ENCODE measurements at regions not wholly inside any gene's neighbourhood (a gene's known extent, or its start where the extent isn't known, plus 50 kb on each side); places are given as distances from the start of the nearest gene placed in this dataset.

GRCh38 chr2:137729305-137729704 lies 235.0 kb upstream of the HNMT start:
- DNase-seq = no peak

- no peak for DNase-seq
These were observed 226.7 kb upstream of the HNMT start for GRCh38 chr2:137737559-137737958.

DNA sequence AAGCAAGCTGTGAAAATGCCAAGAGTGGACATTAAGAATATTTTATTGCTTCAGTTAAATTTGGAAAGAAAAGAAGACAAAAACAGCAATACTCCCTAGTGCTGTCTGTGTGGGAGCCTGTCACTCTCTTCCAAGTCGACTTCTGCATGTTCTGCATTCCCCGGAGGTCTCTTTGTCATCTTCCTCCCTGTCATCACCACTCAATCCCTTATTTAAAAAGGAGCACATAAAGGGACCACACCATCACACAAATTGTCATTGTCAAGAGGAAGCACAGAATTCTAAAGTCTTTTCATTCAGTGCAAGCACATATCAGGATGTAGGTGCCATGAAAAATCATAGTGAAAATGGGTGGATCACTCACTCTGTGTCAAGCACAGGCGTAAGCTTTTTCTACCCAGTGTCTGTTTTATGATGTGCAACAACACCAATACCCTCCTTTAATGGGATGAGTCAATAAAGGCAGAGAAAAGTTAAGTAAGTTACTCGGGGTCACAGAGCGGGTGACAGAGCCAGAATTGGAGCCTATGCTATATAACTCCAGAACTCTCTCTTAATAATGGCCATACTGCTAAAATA lies 222.4 kb upstream of the HNMT start:
- no peak for DNase-seq

DNA sequence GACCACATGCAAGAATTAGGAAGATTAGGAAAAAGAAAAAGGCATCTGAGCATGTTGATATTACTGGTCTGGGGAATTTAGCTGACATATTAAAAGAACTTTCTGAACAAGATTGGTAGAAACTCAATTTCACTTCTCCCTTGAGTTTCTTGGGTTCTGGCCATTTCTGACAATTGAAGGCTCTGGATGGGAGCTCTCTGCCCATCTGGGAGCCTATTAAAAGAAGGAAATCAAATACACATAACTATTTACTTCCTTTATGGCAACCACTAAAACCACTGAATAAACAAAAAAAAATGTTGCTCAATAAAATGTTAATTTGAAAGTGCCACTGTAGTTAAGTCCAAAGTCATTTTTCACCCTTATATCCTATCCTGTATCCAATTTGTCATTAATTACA lies 216.8 kb upstream of the HNMT start:
- no peak for DNase-seq

GRCh38 chr2:137748533-137748932 lies 215.7 kb upstream of the HNMT start:
- DNase-seq = no peak

DNA sequence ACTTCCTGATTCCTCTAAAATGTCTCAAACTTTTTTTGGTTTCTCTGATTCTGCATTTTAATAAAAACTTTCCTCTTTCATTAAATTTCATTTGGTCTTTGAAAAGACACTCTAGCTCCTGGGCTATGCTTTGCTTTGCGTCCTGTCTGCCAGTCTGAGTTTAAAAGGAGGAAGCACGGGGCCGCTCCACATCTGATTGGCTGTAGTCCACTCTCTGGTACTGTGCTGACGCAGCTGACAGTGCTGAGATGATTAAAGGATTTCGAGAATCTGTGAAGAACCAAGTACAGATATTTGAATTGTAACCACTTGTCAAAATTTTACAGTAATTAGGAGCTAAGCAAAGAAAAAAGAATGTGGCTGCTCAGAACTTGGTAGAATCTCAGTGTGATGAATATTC lies 199.6 kb upstream of the HNMT start:
- DNase-seq = no peak

DNA sequence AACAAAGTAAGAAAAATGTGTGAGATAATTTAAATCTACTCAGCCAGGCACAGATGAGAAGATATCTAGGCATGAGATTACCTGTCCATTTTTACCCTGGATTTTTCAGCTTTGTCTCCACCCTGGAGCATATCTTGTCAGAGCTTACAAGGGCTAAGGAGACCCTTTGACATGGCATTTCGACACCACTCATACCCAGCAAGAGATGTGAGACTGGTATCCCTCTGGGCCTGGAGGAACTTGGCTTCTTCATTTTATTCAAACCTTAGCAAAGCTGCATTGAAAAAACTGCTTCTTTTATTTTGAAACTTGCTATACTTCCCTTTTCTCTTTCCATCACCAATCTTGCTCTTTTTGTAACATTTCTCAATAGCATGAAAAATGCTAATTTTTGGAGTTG lies 194.9 kb upstream of the HNMT start:
- DNase-seq = no peak

DNA sequence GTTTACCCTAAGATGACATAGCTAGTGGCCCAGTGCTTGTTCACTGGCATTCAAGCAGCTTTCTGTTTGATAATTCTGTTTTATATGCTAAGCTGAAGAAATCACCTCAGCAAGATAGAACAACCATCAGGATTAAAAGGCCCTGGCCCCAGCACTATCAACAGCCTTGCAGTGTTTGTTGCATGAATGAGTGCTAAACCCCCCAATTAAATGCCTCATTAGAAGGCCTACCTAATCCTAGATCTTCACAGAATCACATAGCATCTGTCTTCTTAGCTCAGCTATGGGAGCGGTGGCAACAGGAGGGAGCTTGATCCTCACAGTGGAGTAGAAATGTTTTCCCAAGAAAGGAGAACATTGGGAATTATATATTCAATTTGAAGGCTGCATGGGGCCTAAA lies 194.1 kb upstream of the HNMT start:
- DNase-seq = no peak

GRCh38 chr2:137771064-137771463 lies 193.2 kb upstream of the HNMT start:
- DNase-seq = no peak

- no peak for DNase-seq
These were observed 191.8 kb upstream of the HNMT start for GRCh38 chr2:137772451-137772850.

- no peak for DNase-seq
These were observed 188.7 kb upstream of the HNMT start for GRCh38 chr2:137775529-137775928.

DNA sequence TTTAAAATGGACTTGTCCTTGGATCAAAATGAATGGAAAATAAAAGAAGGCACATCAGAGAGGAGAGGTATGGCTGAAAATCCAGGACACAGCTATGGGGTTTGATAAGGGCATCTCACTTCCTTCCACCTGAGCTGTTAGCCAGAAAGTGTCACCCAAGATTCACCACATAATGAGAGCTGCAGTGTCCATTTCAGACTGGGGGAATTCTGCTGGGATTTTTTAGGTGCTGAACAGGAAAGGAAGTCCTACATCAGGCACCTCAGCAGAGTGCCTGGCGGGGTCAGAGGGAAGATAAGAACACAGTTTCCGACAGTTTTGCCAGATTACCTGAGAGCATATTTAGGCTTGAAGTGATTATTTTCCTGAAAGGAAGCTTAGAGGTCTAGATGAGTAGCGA lies 187.6 kb upstream of the HNMT start:
- no peak for DNase-seq

DNA sequence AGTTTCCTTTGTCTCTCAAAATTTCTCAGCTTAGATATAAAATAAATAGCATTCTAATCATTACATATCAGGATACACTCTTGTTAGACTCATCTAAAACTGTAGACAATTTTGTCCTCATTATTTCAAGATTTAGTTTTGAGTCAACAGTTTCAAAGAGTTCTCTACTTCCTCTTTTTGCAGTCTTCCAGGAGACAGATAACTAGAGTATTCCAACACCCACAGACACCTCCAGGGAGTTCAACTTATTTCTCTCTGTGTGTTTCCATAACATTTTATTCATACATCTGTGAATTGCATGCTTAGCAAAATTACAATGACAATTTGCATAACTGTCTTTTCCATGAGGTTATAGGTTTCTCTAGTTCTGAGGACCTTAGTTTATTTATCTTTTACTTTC lies 166.6 kb upstream of the HNMT start:
- DNase-seq = no peak

- no peak for DNase-seq
These were observed 164.7 kb upstream of the HNMT start for GRCh38 chr2:137799600-137799999.

GRCh38 chr2:137800386-137800785 lies 163.9 kb upstream of the HNMT start:
- DNase-seq = no peak

DNA sequence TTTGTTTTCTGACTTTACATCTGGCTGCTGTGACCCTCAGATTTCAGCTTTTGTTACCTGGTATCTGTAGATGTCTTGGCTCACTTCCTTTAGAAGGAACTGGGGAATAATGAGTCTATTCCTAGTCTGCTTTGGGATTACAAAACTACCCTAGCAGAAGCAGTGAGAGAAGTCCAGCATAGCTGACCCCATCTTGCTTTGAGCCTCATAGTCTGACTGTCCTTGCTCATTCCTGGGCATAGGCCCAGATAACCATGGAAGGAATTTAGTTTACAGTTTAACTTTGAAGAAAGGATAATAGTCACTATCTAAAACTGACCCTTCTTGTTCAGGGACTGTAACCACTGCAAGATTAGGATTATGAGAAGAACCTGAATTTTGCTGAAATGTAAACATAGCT lies 163.0 kb upstream of the HNMT start:
- no peak for DNase-seq

- no peak for DNase-seq
These were observed 162.2 kb upstream of the HNMT start for GRCh38 chr2:137802038-137802437.

- no peak for DNase-seq
These were observed 158.0 kb upstream of the HNMT start for GRCh38 chr2:137806068-137806805.

- DNase-seq = no peak
These were observed 155.0 kb upstream of the HNMT start for GRCh38 chr2:137809252-137809651.

- no peak for DNase-seq
These were observed 154.4 kb upstream of the HNMT start for GRCh38 chr2:137809837-137810236.

GRCh38 chr2:137812517-137812916 lies 151.8 kb upstream of the HNMT start:
- DNase-seq = no peak

DNA sequence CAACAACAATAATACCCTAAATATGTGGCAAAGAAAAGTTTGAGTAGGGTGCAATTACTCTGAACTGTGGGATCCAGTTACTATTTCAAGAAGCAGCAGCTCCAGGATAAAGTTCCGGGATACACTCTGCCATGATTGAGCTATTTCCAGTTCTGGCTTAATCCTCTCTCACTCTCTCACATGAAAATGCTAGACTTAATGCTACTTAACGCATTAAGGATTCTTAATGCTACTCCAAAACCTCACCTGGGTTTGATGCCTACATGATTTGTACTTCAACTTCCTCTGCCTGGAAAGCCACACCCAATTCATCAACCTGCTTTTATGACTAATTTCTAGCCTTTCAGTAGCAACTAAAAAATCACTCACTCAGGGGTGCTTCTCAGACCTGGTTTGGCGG lies 151.1 kb upstream of the HNMT start:
- DNase-seq = no peak

DNA sequence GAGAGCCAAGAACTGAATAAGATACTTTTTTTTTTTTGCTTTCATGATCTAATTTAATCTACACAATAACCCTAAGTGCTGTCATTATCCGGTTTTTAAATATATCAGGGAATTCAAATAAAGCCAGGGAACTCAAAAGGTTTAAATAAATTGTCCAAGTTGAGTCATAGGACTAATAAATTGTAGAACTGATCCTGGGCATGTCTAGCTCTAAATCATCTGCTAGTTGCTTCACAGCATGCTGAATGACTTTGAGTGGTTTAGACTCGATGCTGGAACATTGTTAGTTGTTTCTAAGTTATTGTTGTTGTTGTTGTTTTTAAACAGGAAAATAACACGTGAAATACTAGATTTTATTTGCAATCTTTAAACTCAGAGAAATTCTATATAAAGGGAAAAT lies 147.2 kb upstream of the HNMT start:
- DNase-seq = no peak

- DNase-seq = no peak
These were observed 141.1 kb upstream of the HNMT start for GRCh38 chr2:137823196-137823595.

DNA sequence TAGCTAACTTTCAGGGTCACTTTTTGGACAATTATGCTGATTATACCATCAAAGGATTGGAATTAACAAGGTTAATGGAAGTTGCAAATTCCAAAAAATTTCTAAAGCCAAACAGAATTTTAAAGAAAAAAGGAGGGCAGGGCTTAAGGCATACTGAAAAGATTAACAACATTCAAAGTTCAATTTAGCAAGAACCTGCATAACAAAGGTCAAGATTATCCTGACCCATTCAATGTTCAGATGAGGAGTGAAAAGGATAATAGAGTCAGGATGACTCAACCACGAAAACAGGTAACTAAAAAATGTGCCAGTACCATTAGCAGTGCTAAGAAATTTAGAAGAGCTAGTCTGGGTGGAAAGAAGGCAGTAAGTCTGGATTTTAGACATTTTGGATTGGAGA lies 139.8 kb upstream of the HNMT start:
- no peak for DNase-seq
